Heart left ventricle (tissue), 13 donors: ENCODE measurements at regions not wholly inside any gene's neighbourhood (a gene's known extent, or its start where the extent isn't known, plus 50 kb on each side); places are given as distances from the start of the nearest gene placed in this dataset.

Experiments used
- POLR2A ChIP-seq, 2 donors: fragments of 450-650 bp; IDR thresholded peaks; one replicate each; pipeline ENCODE4 v1.6.1; 2017; ENCODE audit warnings: antibody characterized with exemption in 2 of 2, mild to moderate bottlenecking in 2 of 2, moderate library complexity in 2 of 2
- TF ChIP-seq, protein P1 (sequence below), 12 donors: fragments of 200-600 bp; sonication (generic) in 4 of 12; IDR thresholded peaks; one replicate each; pipeline versions ENCODE4 v1.5.0 to v1.8.0; 2018 to 2022; ENCODE audit warnings: antibody characterized with exemption in 12 of 12, mild to moderate bottlenecking in 5 of 12
- donor health status: ischemic (EF 13 %, LVEDD 7.1; RV severe dilation, severe dysfunction).
- donor health status: DM: no; HTN: yes; CAD: no.
- donor health status: DM: no; HTN: no; CAD: no.
- donor health status: ischemic (EF 25% LVEDD 6.9; RV normal size, moderate dysfunction).
- donor health status: ischemic (EF 25% LVEDD 5.7; RV mildly dilated, moderate dysfunction).
- donor health status: ischemic (EF 35%, LVEDD 5.7; RV mildly dilated, moderate dysfunction).
- donor health status: nonischemic (EF 11% LVEDD 7.7; RV severe dilation, severe dysfunction).
- donor health status: DM: yes; HTN: yes; CAD: no.
- donor health status: PGD.
- donor health status: ischemic (EF 29% LVEDD 5.4; RV normal size, mild dysfunction).
- donor health status: nonischemic (EF 23%, LVEDD 6.1; RV moderate dilation, normal function).

GRCh38 chr18:71038196-71038595 is 749.4 kb downstream of the SOCS6 start:
- TF ChIP-seq, protein P1, sequence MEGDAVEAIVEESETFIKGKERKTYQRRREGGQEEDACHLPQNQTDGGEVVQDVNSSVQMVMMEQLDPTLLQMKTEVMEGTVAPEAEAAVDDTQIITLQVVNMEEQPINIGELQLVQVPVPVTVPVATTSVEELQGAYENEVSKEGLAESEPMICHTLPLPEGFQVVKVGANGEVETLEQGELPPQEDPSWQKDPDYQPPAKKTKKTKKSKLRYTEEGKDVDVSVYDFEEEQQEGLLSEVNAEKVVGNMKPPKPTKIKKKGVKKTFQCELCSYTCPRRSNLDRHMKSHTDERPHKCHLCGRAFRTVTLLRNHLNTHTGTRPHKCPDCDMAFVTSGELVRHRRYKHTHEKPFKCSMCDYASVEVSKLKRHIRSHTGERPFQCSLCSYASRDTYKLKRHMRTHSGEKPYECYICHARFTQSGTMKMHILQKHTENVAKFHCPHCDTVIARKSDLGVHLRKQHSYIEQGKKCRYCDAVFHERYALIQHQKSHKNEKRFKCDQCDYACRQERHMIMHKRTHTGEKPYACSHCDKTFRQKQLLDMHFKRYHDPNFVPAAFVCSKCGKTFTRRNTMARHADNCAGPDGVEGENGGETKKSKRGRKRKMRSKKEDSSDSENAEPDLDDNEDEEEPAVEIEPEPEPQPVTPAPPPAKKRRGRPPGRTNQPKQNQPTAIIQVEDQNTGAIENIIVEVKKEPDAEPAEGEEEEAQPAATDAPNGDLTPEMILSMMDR (IDR thresholded peaks at IDR 0.05): no peak
- TF ChIP-seq POLR2A (IDR thresholded peaks at IDR 0.05): no peak
